ENCODE measurements at regions not wholly inside any gene's neighbourhood (a gene's known extent, or its start where the extent isn't known, plus 50 kb on each side); places are given as distances from the start of the nearest gene placed in this dataset.

DNA sequence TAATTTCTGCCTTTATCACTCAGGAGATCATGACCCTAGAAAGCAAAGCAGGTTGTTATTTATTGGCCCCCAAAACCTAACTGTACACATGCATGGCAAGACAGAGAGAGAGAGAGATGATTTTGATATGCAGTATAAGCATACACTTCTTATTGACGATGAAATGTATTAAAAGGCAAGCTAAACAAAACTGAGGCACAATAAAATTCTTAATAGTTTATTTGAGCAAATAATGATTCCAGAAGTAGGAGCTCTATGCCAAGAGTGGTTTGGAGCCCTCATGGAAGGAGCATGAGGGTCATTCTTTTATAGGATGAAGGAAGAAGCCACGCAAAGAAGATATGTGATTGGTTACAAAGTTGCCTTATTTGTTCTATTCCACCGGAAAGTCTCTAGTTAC, 616.0 kb downstream of the FBXO15 start:
- H3K4me2 ChIP-seq: no peak overlapping the region
- no peaks in the 10 kb centered on the region for H3K36me3 ChIP-seq (ENCODE audit: insufficient read depth)
- ATAC-seq (no peak), DNase-seq (ENCODE audit: low spot score) (no peak)
- no peak overlapping the region for H3K4me3 ChIP-seq
- H4K20me1 ChIP-seq (replicated peaks; ENCODE audit: insufficient read depth): no peaks in the 10 kb centered on the region
- H3K27ac ChIP-seq (ENCODE audit: low read depth): no peak overlapping the region
- H3K36me3 Mint-ChIP-seq (ENCODE audit: low read depth): no peaks in the 10 kb centered on the region
- no peaks in the 10 kb centered on the region for H3K27me3 ChIP-seq (ENCODE audit: insufficient read depth)
- TF ChIP-seq, protein P1, sequence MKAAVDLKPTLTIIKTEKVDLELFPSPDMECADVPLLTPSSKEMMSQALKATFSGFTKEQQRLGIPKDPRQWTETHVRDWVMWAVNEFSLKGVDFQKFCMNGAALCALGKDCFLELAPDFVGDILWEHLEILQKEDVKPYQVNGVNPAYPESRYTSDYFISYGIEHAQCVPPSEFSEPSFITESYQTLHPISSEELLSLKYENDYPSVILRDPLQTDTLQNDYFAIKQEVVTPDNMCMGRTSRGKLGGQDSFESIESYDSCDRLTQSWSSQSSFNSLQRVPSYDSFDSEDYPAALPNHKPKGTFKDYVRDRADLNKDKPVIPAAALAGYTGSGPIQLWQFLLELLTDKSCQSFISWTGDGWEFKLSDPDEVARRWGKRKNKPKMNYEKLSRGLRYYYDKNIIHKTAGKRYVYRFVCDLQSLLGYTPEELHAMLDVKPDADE (IDR thresholded peaks at IDR 0.05): no peak
- TF ChIP-seq, protein P2, sequence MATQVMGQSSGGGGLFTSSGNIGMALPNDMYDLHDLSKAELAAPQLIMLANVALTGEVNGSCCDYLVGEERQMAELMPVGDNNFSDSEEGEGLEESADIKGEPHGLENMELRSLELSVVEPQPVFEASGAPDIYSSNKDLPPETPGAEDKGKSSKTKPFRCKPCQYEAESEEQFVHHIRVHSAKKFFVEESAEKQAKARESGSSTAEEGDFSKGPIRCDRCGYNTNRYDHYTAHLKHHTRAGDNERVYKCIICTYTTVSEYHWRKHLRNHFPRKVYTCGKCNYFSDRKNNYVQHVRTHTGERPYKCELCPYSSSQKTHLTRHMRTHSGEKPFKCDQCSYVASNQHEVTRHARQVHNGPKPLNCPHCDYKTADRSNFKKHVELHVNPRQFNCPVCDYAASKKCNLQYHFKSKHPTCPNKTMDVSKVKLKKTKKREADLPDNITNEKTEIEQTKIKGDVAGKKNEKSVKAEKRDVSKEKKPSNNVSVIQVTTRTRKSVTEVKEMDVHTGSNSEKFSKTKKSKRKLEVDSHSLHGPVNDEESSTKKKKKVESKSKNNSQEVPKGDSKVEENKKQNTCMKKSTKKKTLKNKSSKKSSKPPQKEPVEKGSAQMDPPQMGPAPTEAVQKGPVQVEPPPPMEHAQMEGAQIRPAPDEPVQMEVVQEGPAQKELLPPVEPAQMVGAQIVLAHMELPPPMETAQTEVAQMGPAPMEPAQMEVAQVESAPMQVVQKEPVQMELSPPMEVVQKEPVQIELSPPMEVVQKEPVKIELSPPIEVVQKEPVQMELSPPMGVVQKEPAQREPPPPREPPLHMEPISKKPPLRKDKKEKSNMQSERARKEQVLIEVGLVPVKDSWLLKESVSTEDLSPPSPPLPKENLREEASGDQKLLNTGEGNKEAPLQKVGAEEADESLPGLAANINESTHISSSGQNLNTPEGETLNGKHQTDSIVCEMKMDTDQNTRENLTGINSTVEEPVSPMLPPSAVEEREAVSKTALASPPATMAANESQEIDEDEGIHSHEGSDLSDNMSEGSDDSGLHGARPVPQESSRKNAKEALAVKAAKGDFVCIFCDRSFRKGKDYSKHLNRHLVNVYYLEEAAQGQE (IDR thresholded peaks at IDR 0.05; ENCODE audit: unreplicated experiment): no peak
- TF ChIP-seq POLR2AphosphoS5 (IDR thresholded peaks at IDR 0.05; ENCODE audit: low read depth): no peak
- TF ChIP-seq CREB1 (CRISPR knock-in tag; IDR thresholded peaks at IDR 0.05; ENCODE audit: low read depth): no peak
- no peak for TF ChIP-seq EZH2phosphoT487 (IDR thresholded peaks at IDR 0.05; ENCODE audit: unreplicated experiment)
- TF ChIP-seq CTCF (conservative IDR thresholded peaks at IDR 0.05; ENCODE audit: low read depth in 2 of 2): no peak
- no peak for TF ChIP-seq EZH2 (IDR thresholded peaks at IDR 0.05; ENCODE audit: low read depth, unreplicated experiment)
- TF ChIP-seq STAT1 (IDR thresholded peaks at IDR 0.05; ENCODE audit: unreplicated experiment): no peak
- no peak for TF ChIP-seq ZNF114 (CRISPR knock-in tag; IDR thresholded peaks at IDR 0.05)
- TF ChIP-seq JUNB (IDR thresholded peaks at IDR 0.05; ENCODE audit: unreplicated experiment): no peak
- no peak for TF ChIP-seq ZNF331 (CRISPR knock-in tag; IDR thresholded peaks at IDR 0.05; ENCODE audit: low read depth)
- peaks cover 11% of the 10 kb centered on the region; the same call in 1 of the 2 replicates for H3K4me1 ChIP-seq (ENCODE audit: insufficient read depth)
- no peaks in the 10 kb centered on the region for H3K79me2 ChIP-seq (replicated peaks; ENCODE audit: insufficient read depth)
- no peaks in the 10 kb centered on the region for H3K27me3 Mint-ChIP-seq (ENCODE audit: insufficient read depth, low read depth, poor library complexity)
- H3K4me1 Mint-ChIP-seq: peaks cover 10% of the 10 kb centered on the region; the same call in 2 of the 3 replicates
- no peak overlapping the region for H3K4me3 Mint-ChIP-seq
- H3K9me2 ChIP-seq (ENCODE audit: insufficient read depth): peaks cover 3% of the 10 kb centered on the region; the same call in 1 of the 2 replicates
- H3F3A ChIP-seq (replicated peaks; ENCODE audit: low read depth): no peaks in the 10 kb centered on the region
- H3K9me3 Mint-ChIP-seq: no peaks in the 10 kb centered on the region
- H3K27ac Mint-ChIP-seq: no peak overlapping the region
- H2AFZ ChIP-seq: no peak overlapping the region

Measured in GM23338 (cell line).